ENCODE measurements at regions not wholly inside any gene's neighbourhood (a gene's known extent, or its start where the extent isn't known, plus 50 kb on each side); places are given as distances from the start of the nearest gene placed in this dataset.

DNA sequence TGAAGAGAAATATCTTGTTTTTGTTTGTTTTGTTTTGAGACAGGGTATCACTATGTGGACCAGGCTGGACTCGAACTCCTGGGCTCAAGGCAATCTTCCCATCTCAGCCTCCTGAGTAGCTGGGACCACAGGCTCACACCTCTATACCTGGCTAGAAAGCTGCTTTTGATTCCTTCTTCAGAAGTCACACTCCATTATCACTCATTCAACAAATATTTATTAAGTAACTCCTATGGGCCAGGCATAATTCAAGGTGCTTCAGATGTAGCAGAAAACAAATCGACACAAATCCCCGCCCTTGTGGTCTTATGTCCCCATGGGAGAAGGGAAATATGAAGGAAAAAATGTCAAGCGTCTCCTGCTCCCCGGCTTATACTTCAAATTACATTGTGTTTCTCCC, 72.6 kb upstream of the DHX15 start:
- no peak for TF ChIP-seq EZH2 (IDR thresholded peaks at IDR 0.05; ENCODE audit: low read length, missing control alignments)
- TF ChIP-seq, protein P1, sequence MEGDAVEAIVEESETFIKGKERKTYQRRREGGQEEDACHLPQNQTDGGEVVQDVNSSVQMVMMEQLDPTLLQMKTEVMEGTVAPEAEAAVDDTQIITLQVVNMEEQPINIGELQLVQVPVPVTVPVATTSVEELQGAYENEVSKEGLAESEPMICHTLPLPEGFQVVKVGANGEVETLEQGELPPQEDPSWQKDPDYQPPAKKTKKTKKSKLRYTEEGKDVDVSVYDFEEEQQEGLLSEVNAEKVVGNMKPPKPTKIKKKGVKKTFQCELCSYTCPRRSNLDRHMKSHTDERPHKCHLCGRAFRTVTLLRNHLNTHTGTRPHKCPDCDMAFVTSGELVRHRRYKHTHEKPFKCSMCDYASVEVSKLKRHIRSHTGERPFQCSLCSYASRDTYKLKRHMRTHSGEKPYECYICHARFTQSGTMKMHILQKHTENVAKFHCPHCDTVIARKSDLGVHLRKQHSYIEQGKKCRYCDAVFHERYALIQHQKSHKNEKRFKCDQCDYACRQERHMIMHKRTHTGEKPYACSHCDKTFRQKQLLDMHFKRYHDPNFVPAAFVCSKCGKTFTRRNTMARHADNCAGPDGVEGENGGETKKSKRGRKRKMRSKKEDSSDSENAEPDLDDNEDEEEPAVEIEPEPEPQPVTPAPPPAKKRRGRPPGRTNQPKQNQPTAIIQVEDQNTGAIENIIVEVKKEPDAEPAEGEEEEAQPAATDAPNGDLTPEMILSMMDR (conservative IDR thresholded peaks at IDR 0.05 in 1 of 2, IDR thresholded peaks at IDR 0.05 in 1 of 2; ENCODE audit: low read depth in 1 of 2, low read length in 2 of 2) = no peak
